Loucy (cell line): ENCODE measurements at regions not wholly inside any gene's neighbourhood (a gene's known extent, or its start where the extent isn't known, plus 50 kb on each side); places are given as distances from the start of the nearest gene placed in this dataset.

Source experiments
- H2AFZ ChIP-seq: fragments of 200-600 bp; sonication (generic); 2 replicates; pipeline ENCODE4 v1.6.0; 2016; ENCODE audit warnings: antibody characterized with exemption, mild to moderate bottlenecking, low read length, moderate library complexity
- H3F3A ChIP-seq: fragments of 200-600 bp; 2 replicates; pipeline ENCODE4 v1.6.0; 2016; ENCODE audit warnings: antibody characterized with exemption, low read depth, mild to moderate bottlenecking
- H3K27me3 ChIP-seq: fragments of 200-600 bp; sonication (generic); 2 replicates; pipeline ENCODE4 v1.6.1; 2014; ENCODE audit warnings: low read length, mild to moderate bottlenecking; ENCODE audit not compliant: insufficient read depth, poor library complexity, severe bottlenecking
- H3K36me3 ChIP-seq: fragments of 200-600 bp; sonication (generic); 2 replicates; pipeline ENCODE4 v1.6.1; 2016; ENCODE audit warnings: low read length; ENCODE audit not compliant: insufficient read depth
- H3K4me1 ChIP-seq: fragments of 200-600 bp; sonication (generic); 2 replicates; pipeline ENCODE4 v1.5.1; 2014; ENCODE audit warnings: low read length, mild to moderate bottlenecking; ENCODE audit not compliant: insufficient read depth, poor library complexity, severe bottlenecking
- H3K4me2 ChIP-seq: fragments of 200-600 bp; sonication (generic); 2 replicates; pipeline ENCODE4 v1.6.0; 2014; ENCODE audit warnings: antibody characterized with exemption, low read length, low read depth, mild to moderate bottlenecking; ENCODE audit not compliant: poor library complexity, severe bottlenecking
- H3K4me3 ChIP-seq: fragments of 200-600 bp; sonication (generic); 2 replicates; pipeline ENCODE4 v1.5.1; 2014; ENCODE audit warnings: low read length, mild to moderate bottlenecking, mixed read lengths; ENCODE audit not compliant: poor library complexity, severe bottlenecking
- H3K79me2 ChIP-seq: fragments of 200-600 bp; sonication (generic); 2 replicates; pipeline ENCODE4 v1.6.1; 2014; ENCODE audit warnings: low read length; ENCODE audit not compliant: insufficient read depth
- H3K9ac ChIP-seq: fragments of 200-600 bp; sonication (generic); 2 replicates; pipeline ENCODE4 v1.6.0; 2014; ENCODE audit warnings: mild to moderate bottlenecking, low read depth, low read length, moderate library complexity; ENCODE audit not compliant: poor library complexity, severe bottlenecking
- H3K9me2 ChIP-seq: fragments of 200-600 bp; sonication (generic); replicated peaks from 2 replicates; pipeline ENCODE4 v1.6.1; 2016; ENCODE audit warnings: low read depth, low read length, mixed read lengths
- H3K9me3 ChIP-seq: fragments of 200-600 bp; sonication (generic); 2 replicates; pipeline ENCODE4 v1.6.1; 2014; ENCODE audit warnings: mild to moderate bottlenecking, antibody characterized with exemption, low read length, low read depth; ENCODE audit not compliant: insufficient read depth
- H4K20me1 ChIP-seq: fragments of 200-600 bp; sonication (generic); 2 replicates; pipeline ENCODE4 v1.6.0; 2014; ENCODE audit warnings: antibody characterized with exemption, low read length, mild to moderate bottlenecking; ENCODE audit not compliant: insufficient read depth, poor library complexity, severe bottlenecking
- CTCF ChIP-seq: fragments of 200-600 bp; sonication (generic); conservative IDR thresholded peaks from 2 replicates; pipeline ENCODE4 v1.5.1; 2014; ENCODE audit warnings: mild to moderate bottlenecking, antibody characterized with exemption, low read length
- EZH2phosphoT487 ChIP-seq: fragments of 200-600 bp; IDR thresholded peaks from 2 replicates; pipeline ENCODE4 v1.6.1; 2018; ENCODE audit warnings: antibody characterized with exemption, mild to moderate bottlenecking, moderate library complexity, borderline replicate concordance

DNA sequence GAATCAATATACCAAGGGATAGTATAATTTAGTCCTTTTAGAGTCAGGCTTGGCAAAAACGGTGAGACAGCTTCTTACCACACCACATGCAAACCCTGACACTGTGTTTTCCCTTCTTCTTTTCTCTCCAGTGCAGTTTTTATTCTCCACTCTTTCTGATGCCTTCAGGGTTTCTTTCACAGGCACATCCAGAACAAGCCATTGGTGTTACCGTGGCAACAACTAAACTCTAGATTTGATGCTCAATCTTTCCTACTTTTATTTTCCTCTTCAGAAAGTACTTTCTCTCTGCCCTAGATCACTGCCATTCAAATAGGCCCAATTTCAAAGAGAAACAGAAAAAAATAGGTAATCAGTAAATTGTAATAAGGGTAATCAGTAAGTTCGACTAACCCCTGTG, 469.8 kb upstream of the POT1 start:
- no peaks in the 10 kb centered on the region for H3K4me1 ChIP-seq
- no peaks in the 10 kb centered on the region for H3K36me3 ChIP-seq
- no peaks in the 10 kb centered on the region for H3K79me2 ChIP-seq
- no peaks in the 10 kb centered on the region for H3F3A ChIP-seq
- TF ChIP-seq EZH2phosphoT487 (no peak), CTCF (no peak)
- no peaks in the 10 kb centered on the region for H3K9me3 ChIP-seq
- H4K20me1 ChIP-seq: no peaks in the 10 kb centered on the region
- no peak overlapping the region for H3K9ac ChIP-seq
- H2AFZ ChIP-seq: no peak overlapping the region
- H3K4me2 ChIP-seq: no peak overlapping the region
- no peak overlapping the region for H3K4me3 ChIP-seq
- no peaks in the 10 kb centered on the region for H3K9me2 ChIP-seq
- H3K27me3 ChIP-seq: no peaks in the 10 kb centered on the region

GRCh38 chr7:125396466-125397151, 467.0 kb upstream of the POT1 start:
- no peak overlapping the region for H3K9ac ChIP-seq
- H3K4me1 ChIP-seq: no peaks in the 10 kb centered on the region
- H2AFZ ChIP-seq: no peak overlapping the region
- TF ChIP-seq CTCF (no peak), EZH2phosphoT487 (no peak)
- H3F3A ChIP-seq: no peaks in the 10 kb centered on the region
- H3K36me3 ChIP-seq: no peaks in the 10 kb centered on the region
- no peaks in the 10 kb centered on the region for H4K20me1 ChIP-seq
- no peak overlapping the region for H3K4me3 ChIP-seq
- H3K9me2 ChIP-seq: no peaks in the 10 kb centered on the region
- H3K79me2 ChIP-seq: no peaks in the 10 kb centered on the region
- H3K4me2 ChIP-seq: no peak overlapping the region
- no peaks in the 10 kb centered on the region for H3K27me3 ChIP-seq
- H3K9me3 ChIP-seq: no peaks in the 10 kb centered on the region

DNA sequence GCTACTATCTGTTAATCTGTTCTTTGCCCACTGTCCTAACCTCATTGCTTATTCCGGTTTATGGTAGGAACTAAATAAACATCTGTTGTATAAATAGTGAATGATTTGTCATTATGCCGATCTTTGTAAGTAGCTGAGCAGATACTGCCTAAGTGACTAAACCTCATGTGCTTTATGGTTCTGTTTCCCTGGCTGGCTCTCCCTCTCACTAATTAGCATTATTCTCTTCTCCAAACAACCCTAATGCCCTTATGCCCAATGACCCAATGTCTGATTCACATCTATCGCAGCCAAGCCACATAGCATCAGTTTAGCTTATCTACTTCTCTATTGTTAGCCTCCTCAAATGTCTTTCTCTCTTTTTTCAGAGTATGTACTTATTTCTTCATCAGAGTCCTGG, 462.3 kb upstream of the POT1 start:
- Histone ChIP-seq H3K4me3 (no peak overlapping the region), H3K27me3 (no peaks in the 10 kb centered on the region), H3K9ac (no peak overlapping the region), H3K4me1 (no peaks in the 10 kb centered on the region), H3K4me2 (no peak overlapping the region), H3K9me2 (no peaks in the 10 kb centered on the region), H3K36me3 (no peaks in the 10 kb centered on the region), H3K9me3 (no peaks in the 10 kb centered on the region), H2AFZ (no peak overlapping the region), H3F3A (no peaks in the 10 kb centered on the region), H3K79me2 (no peaks in the 10 kb centered on the region), H4K20me1 (no peaks in the 10 kb centered on the region)
- TF ChIP-seq CTCF: no peak
- no peak for TF ChIP-seq EZH2phosphoT487
